ENCODE measurements at regions not wholly inside any gene's neighbourhood (a gene's known extent, or its start where the extent isn't known, plus 50 kb on each side); places are given as distances from the start of the nearest gene placed in this dataset.
"Not testable (repeated sequence)": the region's sequence is repeated elsewhere in the genome, so short reads cannot be mapped to it uniquely, and the experiment has no call there.

GRCh38 chr6:76835293-76835692 lies 628.0 kb downstream of the HTR1B start:
- H3K4me1 Mint-ChIP-seq: no peaks in the 10 kb centered on the region
- peaks cover 0 to 8% (median 2%) of the 10 kb centered on the region in 8 donors for H3K9me3 Mint-ChIP-seq
- intact Hi-C loops (cut with micrococcal nuclease): no loop called here
- no peaks in the 10 kb centered on the region for H3K9me3 ChIP-seq (ENCODE audit: control insufficient read depth in 1 of 2, low read length in 2 of 2)
- CTCF ChIA-PET (ENCODE audit: partially characterized antibody): no interaction called here
- no peak overlapping the region for H3K4me3 ChIP-seq (ENCODE audit: low read length in 2 of 2)
- H3K27me3 Mint-ChIP-seq: no peaks in the 10 kb centered on the region
- H3K36me3 ChIP-seq (ENCODE audit: insufficient read depth, low read length): no peaks in the 10 kb centered on the region
- H3K27ac Mint-ChIP-seq: peak overlapping the region in 1 of 7 donors; percentile 79
- H3K36me3 Mint-ChIP-seq: no peaks in the 10 kb centered on the region
- POLR2A ChIA-PET (ENCODE audit: partially characterized antibody): no interaction called here
- no peak for DNase-seq
- no peak overlapping the region for H3K27ac ChIP-seq (ENCODE audit: low read depth, low read length)
- no peak overlapping the region for H3K4me3 Mint-ChIP-seq
- H3K4me1 ChIP-seq (ENCODE audit: insufficient read depth, low read length): no peaks in the 10 kb centered on the region
- no peaks in the 10 kb centered on the region for H3K27me3 ChIP-seq (ENCODE audit: insufficient read depth, low read length)

GRCh38 chr6:76834399-76834798 lies 628.9 kb downstream of the HTR1B start:
- no peaks in the 10 kb centered on the region for H3K27me3 Mint-ChIP-seq
- intact Hi-C loops (cut with micrococcal nuclease): no loop called here
- H3K4me1 ChIP-seq (ENCODE audit: insufficient read depth, low read length): no peaks in the 10 kb centered on the region
- no peaks in the 10 kb centered on the region for H3K4me1 Mint-ChIP-seq
- POLR2A ChIA-PET (ENCODE audit: partially characterized antibody): no interaction called here
- CTCF ChIA-PET (ENCODE audit: partially characterized antibody): no interaction called here
- H3K4me3 Mint-ChIP-seq: no peak overlapping the region
- no peaks in the 10 kb centered on the region for H3K36me3 Mint-ChIP-seq
- H3K4me3 ChIP-seq (ENCODE audit: low read length in 2 of 2): no peak overlapping the region
- H3K27me3 ChIP-seq (ENCODE audit: insufficient read depth, low read length): no peaks in the 10 kb centered on the region
- DNase-seq: no peak
- H3K9me3 ChIP-seq (ENCODE audit: control insufficient read depth in 1 of 2, low read length in 2 of 2): no peaks in the 10 kb centered on the region
- no peak overlapping the region for H3K27ac ChIP-seq (ENCODE audit: low read depth, low read length)
- H3K27ac Mint-ChIP-seq: no peak overlapping the region
- no peaks in the 10 kb centered on the region for H3K36me3 ChIP-seq (ENCODE audit: insufficient read depth, low read length)
- peaks cover 0 to 8% (median 2%) of the 10 kb centered on the region in 8 donors for H3K9me3 Mint-ChIP-seq

GRCh38 chr6:76831299-76831698 lies 632.0 kb downstream of the HTR1B start:
- Histone ChIP-seq H3K36me3 (ENCODE audit: insufficient read depth, low read length) (no peaks in the 10 kb centered on the region), H3K27ac (ENCODE audit: low read depth, low read length) (no peak overlapping the region), H3K27me3 (ENCODE audit: insufficient read depth, low read length) (no peaks in the 10 kb centered on the region), H3K4me1 (ENCODE audit: insufficient read depth, low read length) (no peaks in the 10 kb centered on the region), H3K9me3 (ENCODE audit: control insufficient read depth in 1 of 2, low read length in 2 of 2) (no peaks in the 10 kb centered on the region), H3K4me3 (ENCODE audit: low read length in 2 of 2) (no peak overlapping the region)
- intact Hi-C loops (cut with micrococcal nuclease): no loop called here
- Mint-ChIP-seq H3K27me3 (no peaks in the 10 kb centered on the region), H3K4me1 (no peaks in the 10 kb centered on the region), H3K9me3 (peaks cover 0 to 13% (median 4%) of the 10 kb centered on the region in 8 donors), H3K27ac (no peak overlapping the region), H3K36me3 (no peaks in the 10 kb centered on the region), H3K4me3 (no peak overlapping the region)
- ChIA-PET POLR2A (ENCODE audit: partially characterized antibody) (no interaction called here), CTCF (ENCODE audit: partially characterized antibody) (no interaction called here)
- DNase-seq: no peak

GRCh38 chr6:76823578-76823977 lies 639.7 kb downstream of the HTR1B start:
- CTCF ChIA-PET (ENCODE audit: partially characterized antibody); H3K36me3 Mint-ChIP-seq; intact Hi-C loops (cut with micrococcal nuclease); H3K9me3 ChIP-seq (ENCODE audit: control insufficient read depth in 1 of 2, low read length in 2 of 2); H3K36me3 ChIP-seq (ENCODE audit: insufficient read depth, low read length); H3K4me3 Mint-ChIP-seq; H3K4me3 ChIP-seq (ENCODE audit: low read length in 2 of 2); H3K4me1 ChIP-seq (ENCODE audit: insufficient read depth, low read length); H3K27me3 Mint-ChIP-seq; POLR2A ChIA-PET (ENCODE audit: partially characterized antibody); H3K4me1 Mint-ChIP-seq; H3K27ac ChIP-seq (ENCODE audit: low read depth, low read length); H3K27ac Mint-ChIP-seq; H3K27me3 ChIP-seq (ENCODE audit: insufficient read depth, low read length): not testable (repeated sequence)
- peaks cover 2 to 30% (median 14%) of the 10 kb centered on the region in 8 donors for H3K9me3 Mint-ChIP-seq
- DNase-seq: peak in 1 of 5 donors; percentile 31

- CTCF ChIA-PET (ENCODE audit: partially characterized antibody): no interaction called here
- H3K4me3 ChIP-seq (ENCODE audit: low read length in 2 of 2): no peak overlapping the region
These were observed 644.8 kb downstream of the HTR1B start for GRCh38 chr6:76818451-76818850.

GRCh38 chr6:76817429-76817828 lies 645.9 kb downstream of the HTR1B start:
- H3K4me1 ChIP-seq (ENCODE audit: insufficient read depth, low read length): no peaks in the 10 kb centered on the region
- Mint-ChIP-seq H3K4me3 (no peak overlapping the region), H3K27ac (no peak overlapping the region), H3K9me3 (peaks cover 0 to 7% (median 4%) of the 10 kb centered on the region in 8 donors), H3K4me1 (no peaks in the 10 kb centered on the region), H3K36me3 (no peaks in the 10 kb centered on the region), H3K27me3 (no peaks in the 10 kb centered on the region)
- no peaks in the 10 kb centered on the region for H3K36me3 ChIP-seq (ENCODE audit: insufficient read depth, low read length)
- intact Hi-C loops (cut with micrococcal nuclease): no loop called here
- DNase-seq: no peak
- ChIA-PET CTCF (ENCODE audit: partially characterized antibody) (no interaction called here), POLR2A (ENCODE audit: partially characterized antibody) (no interaction called here)
- no peak overlapping the region for H3K27ac ChIP-seq (ENCODE audit: low read depth, low read length)
- no peaks in the 10 kb centered on the region for H3K27me3 ChIP-seq (ENCODE audit: insufficient read depth, low read length)
- no peaks in the 10 kb centered on the region for H3K9me3 ChIP-seq (ENCODE audit: control insufficient read depth in 1 of 2, low read length in 2 of 2)
- no peak overlapping the region for H3K4me3 ChIP-seq (ENCODE audit: low read length in 2 of 2)

More at GRCh38 chr6:76818451-76818850, 644.8 kb downstream of the HTR1B start:
- Histone ChIP-seq H3K27me3 (ENCODE audit: insufficient read depth, low read length) (no peaks in the 10 kb centered on the region), H3K9me3 (ENCODE audit: control insufficient read depth in 1 of 2, low read length in 2 of 2) (no peaks in the 10 kb centered on the region), H3K36me3 (ENCODE audit: insufficient read depth, low read length) (no peaks in the 10 kb centered on the region), H3K27ac (ENCODE audit: low read depth, low read length) (no peak overlapping the region), H3K4me1 (ENCODE audit: insufficient read depth, low read length) (no peaks in the 10 kb centered on the region)
- peaks cover 0 to 16% (median 6%) of the 10 kb centered on the region in 8 donors for H3K9me3 Mint-ChIP-seq
- no peaks in the 10 kb centered on the region for H3K36me3 Mint-ChIP-seq
- no peaks in the 10 kb centered on the region for H3K4me1 Mint-ChIP-seq
- H3K27me3 Mint-ChIP-seq: no peaks in the 10 kb centered on the region
- intact Hi-C loops (cut with micrococcal nuclease): no loop called here
- no peak for DNase-seq
- no peak overlapping the region for H3K27ac Mint-ChIP-seq
- H3K4me3 Mint-ChIP-seq: no peak overlapping the region
- POLR2A ChIA-PET (ENCODE audit: partially characterized antibody): no interaction called here

GRCh38 chr6:76814496-76815458 lies 648.5 kb downstream of the HTR1B start:
- Mint-ChIP-seq H3K9me3 (peaks cover 0 to 8% (median 3%) of the 10 kb centered on the region in 8 donors), H3K4me3 (no peak overlapping the region), H3K36me3 (no peaks in the 10 kb centered on the region), H3K27me3 (no peaks in the 10 kb centered on the region), H3K27ac (no peak overlapping the region), H3K4me1 (no peaks in the 10 kb centered on the region)
- no peaks in the 10 kb centered on the region for H3K4me1 ChIP-seq (ENCODE audit: insufficient read depth, low read length)
- no peak overlapping the region for H3K27ac ChIP-seq (ENCODE audit: low read depth, low read length)
- no peak overlapping the region for H3K4me3 ChIP-seq (ENCODE audit: low read length in 2 of 2)
- no peaks in the 10 kb centered on the region for H3K27me3 ChIP-seq (ENCODE audit: insufficient read depth, low read length)
- POLR2A ChIA-PET (ENCODE audit: partially characterized antibody): no interaction called here
- CTCF ChIA-PET (ENCODE audit: partially characterized antibody): no interaction called here
- DNase-seq: no peak
- H3K36me3 ChIP-seq (ENCODE audit: insufficient read depth, low read length): no peaks in the 10 kb centered on the region
- intact Hi-C loops (cut with micrococcal nuclease): no loop called here
- no peaks in the 10 kb centered on the region for H3K9me3 ChIP-seq (ENCODE audit: control insufficient read depth in 1 of 2, low read length in 2 of 2)

Data from CD4-positive, alpha-beta memory T cell (primary cell).